ENCODE measurements at regions not wholly inside any gene's neighbourhood (a gene's known extent, or its start where the extent isn't known, plus 50 kb on each side); places are given as distances from the start of the nearest gene placed in this dataset.
"Not testable (repeated sequence)": the region's sequence is repeated elsewhere in the genome, so short reads cannot be mapped to it uniquely, and the experiment has no call there.

GRCh38 chr6:156674197-156674596, 103.0 kb upstream of the ARID1B start:
- Histone ChIP-seq H3K79me1 (replicated peaks; ENCODE audit: low read length, poor library complexity, severe bottlenecking) (no peaks in the 10 kb centered on the region), H3K14ac (ENCODE audit: low read length in 2 of 2) (no peak overlapping the region), H2BK12ac (ENCODE audit: low read length in 2 of 2) (no peak overlapping the region), H2AFZ (ENCODE audit: low read depth, low read length) (no peak overlapping the region), H4K8ac (ENCODE audit: low read length) (no peak overlapping the region), H2AK5ac (ENCODE audit: low read length, severe bottlenecking) (no peak overlapping the region), H3K27ac (ENCODE audit: low read length, poor library complexity, severe bottlenecking) (no peak overlapping the region), H3K9me3 (ENCODE audit: control insufficient read depth, low read length) (peaks cover 23% of the 10 kb centered on the region), H3K18ac (ENCODE audit: low read depth in 1 of 2, low read length in 2 of 2) (no peak overlapping the region), H3K4me2 (ENCODE audit: low read length, poor library complexity, severe bottlenecking) (no peak overlapping the region), H4K91ac (ENCODE audit: low read length) (no peak overlapping the region), H2BK15ac (ENCODE audit: low read depth, poor library complexity, severe bottlenecking) (no peak overlapping the region), H3K4me3 (ENCODE audit: insufficient read depth in 1 of 2, low read depth in 1 of 2, low read length in 2 of 2) (no peak overlapping the region), H2BK120ac (ENCODE audit: low read depth, low read length) (no peak overlapping the region), H2BK5ac (ENCODE audit: low read depth, low read length, poor library complexity, severe bottlenecking) (no peak overlapping the region), H3K36me3 (ENCODE audit: control insufficient read depth in 1 of 2, insufficient read depth in 2 of 2, low read depth in 1 of 2, low read length in 2 of 2) (no peaks in the 10 kb centered on the region), H3K9ac (ENCODE audit: low read length) (no peak overlapping the region), H3K23ac (ENCODE audit: low read length in 2 of 2) (no peak overlapping the region), H3K27me3 (ENCODE audit: control insufficient read depth in 1 of 2, insufficient read depth in 1 of 2, low read length in 2 of 2) (no peaks in the 10 kb centered on the region), H3K4me1 (ENCODE audit: control insufficient read depth, insufficient read depth, low read depth, low read length) (no peaks in the 10 kb centered on the region), H3K4ac (ENCODE audit: low read depth in 1 of 2, low read length in 2 of 2) (no peak overlapping the region)
- WGBS: 100% methylated on average over 1 of the region's 2 CpGs
- DNase-seq: no peak

DNA sequence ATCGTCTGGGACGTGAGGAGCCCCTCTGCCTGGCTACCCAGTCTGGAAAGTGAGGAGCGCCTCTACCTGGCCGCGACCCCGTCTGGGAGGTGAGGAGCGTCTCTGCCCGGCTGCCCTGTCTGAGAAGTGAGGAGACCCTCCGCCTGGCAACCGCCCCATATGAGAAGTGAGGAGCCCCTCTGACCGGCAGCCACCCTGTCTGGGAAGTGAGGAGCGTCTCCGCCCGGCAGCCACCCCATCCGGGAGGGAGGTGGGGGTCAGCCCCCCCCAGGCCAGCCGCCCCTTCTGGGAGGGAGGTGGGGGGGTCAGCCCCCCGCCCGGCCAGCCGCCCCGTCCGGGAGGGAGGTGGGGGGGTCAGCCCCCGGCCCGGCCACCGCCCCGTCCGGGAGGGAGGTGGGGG, 107.1 kb upstream of the ARID1B start:
- not testable (repeated sequence) for H3K14ac ChIP-seq (ENCODE audit: low read length in 2 of 2); H3K36me3 ChIP-seq (ENCODE audit: control insufficient read depth in 1 of 2, insufficient read depth in 2 of 2, low read depth in 1 of 2, low read length in 2 of 2); H2BK15ac ChIP-seq (ENCODE audit: low read depth, poor library complexity, severe bottlenecking); H3K4me3 ChIP-seq (ENCODE audit: insufficient read depth in 1 of 2, low read depth in 1 of 2, low read length in 2 of 2); DNase-seq; H2BK120ac ChIP-seq (ENCODE audit: low read depth, low read length); H3K23ac ChIP-seq (ENCODE audit: low read length in 2 of 2); H2BK5ac ChIP-seq (ENCODE audit: low read depth, low read length, poor library complexity, severe bottlenecking); H3K27me3 ChIP-seq (ENCODE audit: control insufficient read depth in 1 of 2, insufficient read depth in 1 of 2, low read length in 2 of 2); H3K4me1 ChIP-seq (ENCODE audit: control insufficient read depth, insufficient read depth, low read depth, low read length); H2AK5ac ChIP-seq (ENCODE audit: low read length, severe bottlenecking); H2BK12ac ChIP-seq (ENCODE audit: low read length in 2 of 2); H3K18ac ChIP-seq (ENCODE audit: low read depth in 1 of 2, low read length in 2 of 2); H4K8ac ChIP-seq (ENCODE audit: low read length); H2AFZ ChIP-seq (ENCODE audit: low read depth, low read length); H3K4me2 ChIP-seq (ENCODE audit: low read length, poor library complexity, severe bottlenecking); H3K27ac ChIP-seq (ENCODE audit: low read length, poor library complexity, severe bottlenecking); H3K79me1 ChIP-seq (replicated peaks; ENCODE audit: low read length, poor library complexity, severe bottlenecking); H4K91ac ChIP-seq (ENCODE audit: low read length); H3K9ac ChIP-seq (ENCODE audit: low read length); H3K4ac ChIP-seq (ENCODE audit: low read depth in 1 of 2, low read length in 2 of 2)
- H3K9me3 ChIP-seq (ENCODE audit: control insufficient read depth, low read length): peaks cover 16% of the 10 kb centered on the region
- 97% methylated on average over 14 of the region's 26 CpGs for WGBS

DNA sequence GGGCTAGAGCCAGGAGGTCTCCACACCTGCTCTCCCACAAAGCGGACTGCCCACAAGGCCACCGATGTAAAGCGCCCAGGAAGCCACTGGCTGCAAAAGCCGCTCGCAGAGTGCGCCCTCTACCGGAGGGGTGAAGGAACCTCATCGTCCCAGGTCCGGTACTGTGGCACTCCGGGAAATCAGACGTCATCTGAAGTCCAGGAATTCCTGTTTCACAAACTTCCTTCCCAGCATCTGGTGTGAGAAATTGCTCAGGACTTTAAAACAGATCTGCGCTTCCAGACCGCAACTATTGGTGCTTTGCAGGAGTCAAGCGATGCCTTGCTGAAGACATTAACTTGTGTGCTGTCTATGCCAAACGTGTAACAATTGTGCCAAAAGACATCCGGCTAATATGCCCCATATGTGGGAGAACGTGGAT, 115.1 kb upstream of the ARID1B start:
- H3K23ac ChIP-seq (ENCODE audit: low read length in 2 of 2): no peak overlapping the region
- no peak overlapping the region for H2BK12ac ChIP-seq (ENCODE audit: low read length in 2 of 2)
- H3K9me3 ChIP-seq (ENCODE audit: control insufficient read depth, low read length): no peaks in the 10 kb centered on the region
- H3K18ac ChIP-seq (ENCODE audit: low read depth in 1 of 2, low read length in 2 of 2): no peak overlapping the region
- WGBS: 67% methylated on average over 15 of the region's 17 CpGs
- peaks cover 2% of the 10 kb centered on the region for H3K4me1 ChIP-seq (ENCODE audit: control insufficient read depth, insufficient read depth, low read depth, low read length)
- H2BK120ac ChIP-seq (ENCODE audit: low read depth, low read length): no peak overlapping the region
- H2BK15ac ChIP-seq (ENCODE audit: low read depth, poor library complexity, severe bottlenecking): no peak overlapping the region
- H3K27me3 ChIP-seq (ENCODE audit: control insufficient read depth in 1 of 2, insufficient read depth in 1 of 2, low read length in 2 of 2): no peaks in the 10 kb centered on the region
- no peak overlapping the region for H2AFZ ChIP-seq (ENCODE audit: low read depth, low read length)
- no peak for DNase-seq
- no peak overlapping the region for H3K27ac ChIP-seq (ENCODE audit: low read length, poor library complexity, severe bottlenecking)
- H3K4me2 ChIP-seq (ENCODE audit: low read length, poor library complexity, severe bottlenecking): no peak overlapping the region
- H3K4ac ChIP-seq (ENCODE audit: low read depth in 1 of 2, low read length in 2 of 2): no peak overlapping the region
- no peak overlapping the region for H3K14ac ChIP-seq (ENCODE audit: low read length in 2 of 2)
- H4K91ac ChIP-seq (ENCODE audit: low read length): no peak overlapping the region
- H3K4me3 ChIP-seq (ENCODE audit: insufficient read depth in 1 of 2, low read depth in 1 of 2, low read length in 2 of 2): no peak overlapping the region
- no peak overlapping the region for H2BK5ac ChIP-seq (ENCODE audit: low read depth, low read length, poor library complexity, severe bottlenecking)
- no peak overlapping the region for H2AK5ac ChIP-seq (ENCODE audit: low read length, severe bottlenecking)
- H3K79me1 ChIP-seq (replicated peaks; ENCODE audit: low read length, poor library complexity, severe bottlenecking): no peaks in the 10 kb centered on the region
- no peak overlapping the region for H3K9ac ChIP-seq (ENCODE audit: low read length)
- H4K8ac ChIP-seq (ENCODE audit: low read length): no peak overlapping the region
- no peaks in the 10 kb centered on the region for H3K36me3 ChIP-seq (ENCODE audit: control insufficient read depth in 1 of 2, insufficient read depth in 2 of 2, low read depth in 1 of 2, low read length in 2 of 2)

DNA sequence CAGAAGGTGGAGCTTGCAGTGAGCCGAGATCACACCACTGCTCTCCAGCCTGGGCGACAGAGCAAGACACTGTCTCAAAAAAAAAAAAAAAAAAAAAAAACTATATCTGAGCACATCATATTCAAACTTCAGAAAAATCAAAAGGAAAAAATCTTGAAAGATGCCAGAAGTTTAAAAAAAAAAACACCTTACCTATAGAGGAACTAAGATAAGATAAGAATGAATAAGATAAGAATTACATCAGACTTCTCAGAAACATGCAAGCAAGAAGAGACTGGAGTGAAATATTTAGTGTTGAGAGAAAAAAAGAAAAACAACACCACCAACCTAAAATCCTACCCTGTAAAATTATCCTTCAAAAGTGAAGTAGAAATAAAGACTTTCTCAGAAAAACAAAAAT, 116.8 kb upstream of the ARID1B start:
- H3K4me3 ChIP-seq (ENCODE audit: insufficient read depth in 1 of 2, low read depth in 1 of 2, low read length in 2 of 2): no peak overlapping the region
- H2BK12ac ChIP-seq (ENCODE audit: low read length in 2 of 2): no peak overlapping the region
- H3K27me3 ChIP-seq (ENCODE audit: control insufficient read depth in 1 of 2, insufficient read depth in 1 of 2, low read length in 2 of 2): no peaks in the 10 kb centered on the region
- H3K9me3 ChIP-seq (ENCODE audit: control insufficient read depth, low read length): no peaks in the 10 kb centered on the region
- H3K79me1 ChIP-seq (replicated peaks; ENCODE audit: low read length, poor library complexity, severe bottlenecking): no peaks in the 10 kb centered on the region
- no peak overlapping the region for H3K4me2 ChIP-seq (ENCODE audit: low read length, poor library complexity, severe bottlenecking)
- no peak overlapping the region for H3K4ac ChIP-seq (ENCODE audit: low read depth in 1 of 2, low read length in 2 of 2)
- H2AFZ ChIP-seq (ENCODE audit: low read depth, low read length): no peak overlapping the region
- no peak overlapping the region for H3K27ac ChIP-seq (ENCODE audit: low read length, poor library complexity, severe bottlenecking)
- H2BK120ac ChIP-seq (ENCODE audit: low read depth, low read length): no peak overlapping the region
- H3K18ac ChIP-seq (ENCODE audit: low read depth in 1 of 2, low read length in 2 of 2): no peak overlapping the region
- no peak overlapping the region for H3K23ac ChIP-seq (ENCODE audit: low read length in 2 of 2)
- WGBS: no CpG with 5 or more reads among the region's 2 CpGs
- no peak overlapping the region for H3K9ac ChIP-seq (ENCODE audit: low read length)
- no peak overlapping the region for H2AK5ac ChIP-seq (ENCODE audit: low read length, severe bottlenecking)
- H3K14ac ChIP-seq (ENCODE audit: low read length in 2 of 2): no peak overlapping the region
- DNase-seq: no peak
- peaks cover 2% of the 10 kb centered on the region for H3K4me1 ChIP-seq (ENCODE audit: control insufficient read depth, insufficient read depth, low read depth, low read length)
- no peak overlapping the region for H2BK5ac ChIP-seq (ENCODE audit: low read depth, low read length, poor library complexity, severe bottlenecking)
- H4K91ac ChIP-seq (ENCODE audit: low read length): no peak overlapping the region
- no peaks in the 10 kb centered on the region for H3K36me3 ChIP-seq (ENCODE audit: control insufficient read depth in 1 of 2, insufficient read depth in 2 of 2, low read depth in 1 of 2, low read length in 2 of 2)
- no peak overlapping the region for H2BK15ac ChIP-seq (ENCODE audit: low read depth, poor library complexity, severe bottlenecking)
- no peak overlapping the region for H4K8ac ChIP-seq (ENCODE audit: low read length)
